Superior temporal gyrus (tissue), 1 donor: ENCODE measurements at regions not wholly inside any gene's neighbourhood (a gene's known extent, or its start where the extent isn't known, plus 50 kb on each side); places are given as distances from the start of the nearest gene placed in this dataset.

ENCODE experiments used
- DNase-seq: peaks from one replicate; pipeline ENCODE4 v3.0.0-alpha.2; 2016; ENCODE audit errors: extremely low spot score

GRCh38 chr4:144302704-144303536 is 162.4 kb upstream of the GYPA start:
- no peak for DNase-seq

DNA sequence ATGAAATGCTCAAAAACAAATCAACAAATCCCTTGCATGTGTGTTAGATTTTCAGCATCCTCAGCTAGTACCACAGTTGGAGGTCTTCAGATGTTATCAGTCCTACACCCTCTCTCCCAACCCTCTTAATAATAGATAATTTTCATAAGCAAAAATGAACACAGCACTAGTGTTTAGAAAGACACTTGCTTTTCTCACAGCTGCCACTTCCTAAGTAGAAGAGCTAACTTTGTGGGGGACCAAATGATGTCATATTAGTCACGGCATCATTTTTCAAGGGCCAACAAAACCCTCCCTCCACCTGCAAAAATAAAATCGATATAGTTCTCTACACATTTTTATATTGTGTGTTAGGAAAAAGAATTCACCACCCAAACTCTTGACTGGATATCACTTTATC is 163.5 kb upstream of the GYPA start:
- DNase-seq, result no peak

- DNase-seq, result no peak
Measured at GRCh38 chr4:144310535-144310934, 170.0 kb upstream of the GYPA start.

DNA sequence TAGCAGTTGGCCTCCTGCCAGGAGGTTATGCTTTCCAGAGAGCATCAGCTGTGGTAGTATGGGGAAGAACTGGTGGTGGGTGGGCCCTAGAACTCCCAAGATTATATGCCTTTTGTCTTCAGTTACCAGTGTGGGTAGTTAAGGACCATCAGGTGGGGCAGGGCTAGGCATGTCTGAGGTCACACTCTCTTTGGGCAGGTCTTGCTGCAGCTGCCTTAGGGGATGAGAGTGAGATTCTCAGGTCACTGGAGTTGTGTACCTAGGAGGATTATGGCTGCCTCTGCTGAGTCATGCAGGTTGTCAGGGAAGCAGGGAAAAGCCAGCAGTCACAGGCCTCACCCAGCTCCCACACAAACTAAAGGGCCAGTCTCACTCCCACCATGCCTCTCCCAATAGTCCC is 172.9 kb upstream of the GYPA start:
- DNase-seq, result no peak

DNA sequence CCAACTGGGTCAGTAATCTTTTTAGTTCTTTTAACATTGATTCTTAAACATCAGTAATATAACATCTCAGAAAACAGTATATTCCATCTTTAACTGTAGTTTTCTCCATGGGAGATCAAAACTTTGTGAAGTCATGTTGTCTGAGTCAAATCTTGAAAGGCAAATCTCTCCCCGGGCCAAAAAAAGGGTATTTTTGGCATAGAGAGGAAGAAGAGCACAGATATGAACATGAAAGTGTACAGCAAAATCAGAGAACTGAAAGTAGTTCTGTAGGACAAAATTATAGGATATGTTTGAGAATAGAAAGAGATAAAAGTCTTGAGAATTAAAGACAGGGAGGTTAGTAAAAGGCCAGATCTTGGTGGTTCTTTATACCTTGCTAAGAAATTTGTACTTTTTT is 176.4 kb upstream of the GYPA start:
- DNase-seq, result no peak

DNA sequence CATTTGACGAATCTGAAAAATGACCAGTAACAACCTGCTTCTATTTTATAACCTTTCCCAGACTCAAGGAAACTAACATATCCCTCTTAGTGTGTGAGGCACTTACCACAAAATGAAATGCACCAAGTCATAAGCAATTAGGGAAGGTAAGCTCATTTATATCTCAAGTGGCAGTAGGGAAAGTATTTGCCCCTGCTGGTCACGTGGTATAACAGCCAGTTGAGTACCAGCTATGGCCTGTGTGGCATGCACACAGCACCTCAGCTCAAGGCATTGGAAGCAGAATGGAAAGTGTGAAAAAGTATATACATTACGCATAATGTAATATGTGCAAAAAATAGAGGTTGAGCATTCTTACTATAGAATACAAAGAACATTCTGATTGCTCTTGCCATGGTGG is 178.3 kb upstream of the GYPA start:
- no peak for DNase-seq

GRCh38 chr4:144336633-144337032 is 196.1 kb upstream of the GYPA start:
- DNase-seq, result no peak

DNA sequence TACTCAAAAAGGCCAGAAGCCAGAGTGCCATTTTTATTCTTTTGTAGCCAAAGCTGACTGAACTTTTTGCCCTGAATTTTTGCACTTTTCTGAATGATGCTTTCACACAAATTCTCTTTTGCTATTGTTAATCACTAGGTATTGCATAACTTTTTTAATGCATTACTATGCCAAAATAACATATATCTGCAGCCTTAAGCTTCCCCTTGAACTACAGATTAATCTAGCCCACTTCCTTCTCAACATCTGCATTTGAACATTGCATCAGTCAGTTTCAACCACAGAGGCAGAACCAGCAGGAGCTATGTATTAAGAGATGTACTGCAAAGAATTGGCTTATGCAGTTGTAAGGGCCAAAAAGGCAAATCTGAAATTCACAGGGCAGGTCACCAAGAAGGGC is 197.6 kb upstream of the GYPA start:
- DNase-seq, result no peak

- no peak for DNase-seq
Measured at GRCh38 chr4:144338834-144339233, 198.3 kb upstream of the GYPA start.

GRCh38 chr4:144340931-144341330 is 200.4 kb upstream of the GYPA start:
- no peak for DNase-seq

DNA sequence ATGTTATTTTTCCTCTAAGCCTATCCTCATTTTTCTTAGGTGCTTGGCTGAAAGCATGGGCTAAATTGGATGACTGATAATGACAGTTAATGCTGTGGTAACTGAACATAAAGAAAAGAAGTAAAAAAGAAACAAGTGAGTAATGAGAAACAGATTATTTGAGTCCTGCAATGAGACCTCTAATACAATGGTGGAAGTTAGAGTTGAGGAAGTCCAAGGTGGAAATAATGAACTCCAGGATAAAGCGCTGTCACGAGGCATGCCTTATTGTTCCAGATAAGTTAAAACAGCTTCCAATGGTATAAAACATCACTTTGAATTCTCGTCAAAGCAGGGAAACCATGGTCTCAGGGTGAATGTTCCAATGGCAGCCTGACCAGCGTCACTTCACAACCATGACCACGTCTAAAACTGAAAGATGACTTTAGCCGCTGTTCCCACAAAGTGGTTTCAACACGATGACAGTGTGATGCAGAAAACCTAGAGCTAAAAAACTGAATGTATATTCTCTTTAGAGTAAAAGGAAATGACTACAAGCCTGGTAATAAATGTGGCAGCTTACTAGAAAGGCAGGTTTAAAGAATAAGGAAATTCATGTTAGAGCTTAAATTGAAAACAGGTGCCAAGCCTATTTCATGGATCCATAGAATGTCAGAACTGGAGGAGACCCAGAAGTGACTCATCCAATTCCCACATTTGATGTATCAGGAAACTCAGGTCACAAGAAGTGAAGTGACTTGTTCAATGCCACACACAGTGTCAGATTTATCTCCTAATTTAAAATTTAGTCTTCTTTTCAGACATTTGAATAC is 202.6 kb upstream of the GYPA start:
- no peak for DNase-seq

- DNase-seq, result peak; percentile 40
Measured at GRCh38 chr4:144347121-144347520, 206.6 kb upstream of the GYPA start.

GRCh38 chr4:144350706-144351105 is 210.2 kb upstream of the GYPA start:
- DNase-seq, result no peak

- DNase-seq, result no peak
Measured at GRCh38 chr4:144351306-144351705, 210.8 kb upstream of the GYPA start.

- no peak for DNase-seq
Measured at GRCh38 chr4:144353292-144353691, 212.8 kb upstream of the GYPA start.

DNA sequence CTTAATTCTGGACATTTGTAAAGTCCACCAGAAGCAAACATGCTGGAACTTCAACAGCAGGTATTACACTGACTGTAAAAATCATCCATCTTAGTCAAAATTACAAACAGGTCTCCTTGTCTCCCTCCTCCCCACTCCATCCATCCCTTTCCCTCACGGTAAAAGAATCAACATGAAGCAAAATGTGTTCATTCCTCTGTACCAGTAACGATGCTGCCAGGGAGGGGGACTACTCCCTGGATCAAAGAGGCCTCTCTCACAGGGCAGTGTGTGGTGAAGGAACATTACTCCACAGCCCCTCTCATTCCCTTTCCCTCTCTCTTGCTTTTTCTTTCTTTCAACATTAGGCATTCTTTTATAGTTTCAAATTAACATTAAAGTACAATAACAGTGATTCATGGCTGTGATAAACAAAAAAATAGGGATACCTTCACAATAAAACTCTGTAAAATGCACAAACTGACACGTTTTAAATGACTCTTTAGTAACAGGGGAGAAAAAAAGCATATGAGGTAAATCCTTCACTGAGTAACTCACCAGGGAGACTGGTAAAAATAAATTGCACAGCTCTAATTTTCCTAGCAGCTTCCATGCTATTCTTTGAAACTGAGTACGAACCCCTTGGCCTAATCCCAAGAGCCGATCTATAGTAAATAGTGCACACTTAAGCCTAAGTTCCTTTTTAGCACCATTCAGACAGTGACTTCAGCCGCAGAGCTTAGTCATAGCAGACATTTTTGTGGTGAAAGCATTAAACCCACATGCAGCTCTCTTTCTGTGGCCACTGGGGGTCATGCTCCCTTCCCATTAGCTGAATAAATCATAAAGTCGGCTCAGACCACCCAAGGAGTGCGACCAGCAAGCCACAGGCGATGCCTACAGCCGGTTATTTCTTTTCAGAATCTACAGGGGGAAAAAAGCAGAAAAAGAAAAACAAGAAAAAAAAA is 215.6 kb upstream of the GYPA start:
- peak; percentile 33 for DNase-seq

DNA sequence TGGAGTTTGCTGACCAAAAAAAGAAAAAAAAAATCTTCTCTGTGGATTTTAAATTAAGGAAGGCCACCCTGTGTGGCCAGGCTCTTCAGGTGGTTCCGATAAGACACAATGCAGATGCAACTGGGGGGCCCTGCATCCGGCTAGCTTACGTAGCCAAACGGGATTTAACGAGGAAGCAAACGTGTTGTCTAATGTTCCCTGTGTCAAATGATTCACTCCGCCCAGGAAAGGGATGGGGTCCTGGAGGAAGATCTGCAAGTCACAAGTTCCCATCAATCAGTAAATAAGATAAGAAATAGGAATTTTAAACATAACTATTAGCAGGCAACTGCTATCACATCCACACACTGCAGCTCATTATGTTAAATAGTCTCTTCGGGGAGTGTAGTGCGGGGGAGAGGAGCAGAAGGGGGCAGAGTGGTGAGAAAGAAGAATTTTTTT is 216.4 kb upstream of the GYPA start:
- no peak for DNase-seq

DNA sequence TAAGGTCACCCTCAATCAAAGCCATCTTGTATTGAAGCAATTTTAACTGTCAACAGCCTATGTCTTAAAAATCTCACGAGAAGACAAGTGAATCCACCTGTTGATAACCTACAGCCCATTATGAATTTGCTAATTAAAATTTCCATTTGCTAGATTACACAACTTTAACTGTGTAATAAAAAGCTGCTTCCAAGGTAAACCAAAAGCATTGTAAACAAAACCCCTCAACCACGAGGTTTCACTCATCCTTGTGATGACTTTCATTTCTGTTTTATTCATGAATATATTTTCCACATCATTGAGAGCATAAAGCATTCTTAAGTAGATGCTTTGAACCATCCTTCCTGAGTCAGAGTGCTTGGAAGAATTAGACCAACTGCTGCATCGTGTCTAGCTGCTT is 217.5 kb upstream of the GYPA start:
- DNase-seq, result no peak

- no peak for DNase-seq
Measured at GRCh38 chr4:144360146-144360793, 219.8 kb upstream of the GYPA start.

DNA sequence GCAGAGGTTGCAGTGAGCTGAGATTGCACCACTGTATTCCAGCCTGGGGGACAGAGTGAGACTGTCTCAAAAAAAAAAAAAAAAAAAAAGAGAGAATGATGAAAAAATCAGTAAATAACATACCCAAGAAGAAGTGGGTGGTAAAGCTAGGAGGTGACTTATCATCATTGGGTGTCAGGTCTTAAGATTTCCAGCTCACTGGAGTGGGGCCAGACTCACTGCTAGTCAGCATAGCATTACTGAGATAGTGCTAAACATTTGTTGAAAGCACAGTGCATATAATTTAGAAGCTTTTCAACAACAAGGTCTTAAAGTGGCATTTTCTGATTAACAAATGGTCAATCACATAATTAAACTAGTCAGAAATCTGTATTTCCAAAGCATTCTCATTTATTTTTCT is 221.8 kb upstream of the GYPA start:
- no peak for DNase-seq

DNA sequence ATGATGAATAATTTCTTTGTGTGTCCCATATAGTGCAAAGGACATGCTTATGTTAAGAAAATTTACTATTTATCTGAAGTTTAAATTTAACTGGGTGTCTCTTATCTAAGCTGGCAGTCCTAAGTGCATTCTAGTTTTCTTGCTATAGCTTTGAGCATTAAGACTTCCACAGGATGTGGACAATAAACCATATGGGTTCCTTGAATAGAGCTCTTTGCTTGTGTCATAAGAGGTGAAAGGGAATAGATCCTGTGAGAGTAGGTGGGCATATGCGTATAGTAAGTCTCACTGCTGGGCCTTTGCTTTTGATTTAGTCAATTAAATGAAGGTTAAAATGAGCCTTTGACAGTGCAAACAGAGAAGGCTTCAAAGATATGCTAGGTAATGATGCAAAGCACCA is 223.4 kb upstream of the GYPA start:
- DNase-seq, result no peak
